ENCODE measurements at regions not wholly inside any gene's neighbourhood (a gene's known extent, or its start where the extent isn't known, plus 50 kb on each side); places are given as distances from the start of the nearest gene placed in this dataset.

- Histone ChIP-seq H3K36me3 (ENCODE audit: control insufficient read depth, insufficient read depth, low read length) (no peaks in the 10 kb centered on the region), H3K27me3 (ENCODE audit: control insufficient read depth, insufficient read depth, low read length) (peaks cover 5% of the 10 kb centered on the region), H3K4me3 (ENCODE audit: low read depth, low read length) (no peak overlapping the region)
- no peak for DNase-seq (ENCODE audit: low read depth)
- TF ChIP-seq CTCF (IDR thresholded peaks at IDR 0.05; ENCODE audit: insufficient read depth, low read length, poor library complexity, severe bottlenecking) = no peak
Observed at GRCh38 chr9:13426606-13427005, 147.1 kb upstream of the MPDZ start.

- no peak for DNase-seq (ENCODE audit: low read depth)
- Histone ChIP-seq H3K27me3 (ENCODE audit: control insufficient read depth, insufficient read depth, low read length) (peaks cover 2% of the 10 kb centered on the region), H3K36me3 (ENCODE audit: control insufficient read depth, insufficient read depth, low read length) (no peaks in the 10 kb centered on the region), H3K4me3 (ENCODE audit: low read depth, low read length) (no peak overlapping the region)
- no peak for TF ChIP-seq CTCF (IDR thresholded peaks at IDR 0.05; ENCODE audit: insufficient read depth, low read length, poor library complexity, severe bottlenecking)
Observed at GRCh38 chr9:13424872-13425271, 145.4 kb upstream of the MPDZ start.

- TF ChIP-seq CTCF (IDR thresholded peaks at IDR 0.05; ENCODE audit: insufficient read depth, low read length, poor library complexity, severe bottlenecking) = no peak
- H3K4me3 ChIP-seq (ENCODE audit: low read depth, low read length) = no peak overlapping the region
- DNase-seq (ENCODE audit: low read depth) = no peak
- H3K27me3 ChIP-seq (ENCODE audit: control insufficient read depth, insufficient read depth, low read length) = no peaks in the 10 kb centered on the region
- no peaks in the 10 kb centered on the region for H3K36me3 ChIP-seq (ENCODE audit: control insufficient read depth, insufficient read depth, low read length)
Observed at GRCh38 chr9:13424204-13424603, 144.7 kb upstream of the MPDZ start.

GRCh38 chr9:13414349-13414748 is 134.9 kb upstream of the MPDZ start:
- no peak for DNase-seq (ENCODE audit: low read depth)
- H3K4me3 ChIP-seq (ENCODE audit: low read depth, low read length) = no peak overlapping the region
- no peaks in the 10 kb centered on the region for H3K36me3 ChIP-seq (ENCODE audit: control insufficient read depth, insufficient read depth, low read length)
- TF ChIP-seq CTCF (IDR thresholded peaks at IDR 0.05; ENCODE audit: insufficient read depth, low read length, poor library complexity, severe bottlenecking) = no peak
- no peaks in the 10 kb centered on the region for H3K27me3 ChIP-seq (ENCODE audit: control insufficient read depth, insufficient read depth, low read length)

GRCh38 chr9:13412331-13412730 is 132.8 kb upstream of the MPDZ start:
- no peaks in the 10 kb centered on the region for H3K27me3 ChIP-seq (ENCODE audit: control insufficient read depth, insufficient read depth, low read length)
- no peak for TF ChIP-seq CTCF (IDR thresholded peaks at IDR 0.05; ENCODE audit: insufficient read depth, low read length, poor library complexity, severe bottlenecking)
- H3K4me3 ChIP-seq (ENCODE audit: low read depth, low read length) = no peak overlapping the region
- no peak for DNase-seq (ENCODE audit: low read depth)
- H3K36me3 ChIP-seq (ENCODE audit: control insufficient read depth, insufficient read depth, low read length) = no peaks in the 10 kb centered on the region

GRCh38 chr9:13411791-13412190 is 132.3 kb upstream of the MPDZ start:
- Histone ChIP-seq H3K36me3 (ENCODE audit: control insufficient read depth, insufficient read depth, low read length) (no peaks in the 10 kb centered on the region), H3K27me3 (ENCODE audit: control insufficient read depth, insufficient read depth, low read length) (no peaks in the 10 kb centered on the region), H3K4me3 (ENCODE audit: low read depth, low read length) (no peak overlapping the region)
- DNase-seq (ENCODE audit: low read depth) = no peak
- TF ChIP-seq CTCF (IDR thresholded peaks at IDR 0.05; ENCODE audit: insufficient read depth, low read length, poor library complexity, severe bottlenecking) = no peak

All from kidney epithelial cell (primary cell).